ENCODE measurements at regions not wholly inside any gene's neighbourhood (a gene's known extent, or its start where the extent isn't known, plus 50 kb on each side); places are given as distances from the start of the nearest gene placed in this dataset.

DNA sequence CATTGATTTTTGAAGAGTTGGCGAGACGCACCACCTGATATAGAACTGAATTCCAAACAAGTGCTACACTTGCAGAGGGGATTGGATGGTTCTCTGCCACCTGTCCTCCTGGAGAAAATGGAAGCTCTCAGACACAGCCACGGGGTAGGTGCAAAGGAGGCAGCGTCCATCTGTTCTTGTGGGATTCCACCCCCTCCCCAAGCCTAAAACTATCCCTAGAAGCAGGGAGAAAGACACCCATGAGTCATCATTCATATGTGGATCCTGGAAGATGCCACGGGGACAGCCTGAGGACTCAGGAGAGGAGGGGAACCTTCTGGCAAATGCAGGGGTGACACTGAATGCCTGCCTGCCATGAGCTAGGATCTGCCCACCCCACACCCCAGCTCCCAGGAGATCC lies 171.3 kb upstream of the CST7 start:
- DNase-seq (ENCODE audit: low read depth), result no peak

- DNase-seq (ENCODE audit: low read depth), result no peak
Observed at GRCh38 chr20:24778585-24779031, 170.5 kb upstream of the CST7 start.

DNA sequence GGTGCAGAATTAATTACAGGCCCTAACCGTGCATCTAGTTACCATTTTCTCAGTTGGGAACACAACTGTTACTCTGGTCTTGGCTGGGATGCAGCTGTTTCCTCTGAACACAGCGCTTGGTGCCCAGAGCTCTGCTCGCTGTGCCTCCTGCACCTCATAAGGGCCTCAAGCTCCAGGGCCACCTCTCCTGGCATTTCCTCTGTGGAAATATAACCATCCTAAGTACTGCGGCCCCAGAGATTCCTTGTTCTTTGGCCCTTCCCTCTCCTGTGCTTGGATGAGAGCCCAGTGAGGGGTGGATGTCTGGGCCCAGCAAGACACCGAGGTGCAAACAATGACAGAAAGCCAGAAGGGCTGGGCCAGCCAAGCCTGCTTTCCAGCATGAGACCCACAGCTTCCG lies 169.9 kb upstream of the CST7 start:
- DNase-seq (ENCODE audit: low read depth), result no peak

- DNase-seq (ENCODE audit: low read depth), result no peak
Observed at GRCh38 chr20:24779946-24780345, 169.1 kb upstream of the CST7 start.

- no peak for DNase-seq (ENCODE audit: low read depth)
Observed at GRCh38 chr20:24780674-24781417, 168.2 kb upstream of the CST7 start.

GRCh38 chr20:24781418-24781980 lies 167.6 kb upstream of the CST7 start:
- DNase-seq (ENCODE audit: low read depth), result peak; percentile 44

- no peak for DNase-seq (ENCODE audit: low read depth)
Observed at GRCh38 chr20:24782301-24782700, 166.8 kb upstream of the CST7 start.

- no peak for DNase-seq (ENCODE audit: low read depth)
Observed at GRCh38 chr20:24782801-24783630, 166.1 kb upstream of the CST7 start.

DNA sequence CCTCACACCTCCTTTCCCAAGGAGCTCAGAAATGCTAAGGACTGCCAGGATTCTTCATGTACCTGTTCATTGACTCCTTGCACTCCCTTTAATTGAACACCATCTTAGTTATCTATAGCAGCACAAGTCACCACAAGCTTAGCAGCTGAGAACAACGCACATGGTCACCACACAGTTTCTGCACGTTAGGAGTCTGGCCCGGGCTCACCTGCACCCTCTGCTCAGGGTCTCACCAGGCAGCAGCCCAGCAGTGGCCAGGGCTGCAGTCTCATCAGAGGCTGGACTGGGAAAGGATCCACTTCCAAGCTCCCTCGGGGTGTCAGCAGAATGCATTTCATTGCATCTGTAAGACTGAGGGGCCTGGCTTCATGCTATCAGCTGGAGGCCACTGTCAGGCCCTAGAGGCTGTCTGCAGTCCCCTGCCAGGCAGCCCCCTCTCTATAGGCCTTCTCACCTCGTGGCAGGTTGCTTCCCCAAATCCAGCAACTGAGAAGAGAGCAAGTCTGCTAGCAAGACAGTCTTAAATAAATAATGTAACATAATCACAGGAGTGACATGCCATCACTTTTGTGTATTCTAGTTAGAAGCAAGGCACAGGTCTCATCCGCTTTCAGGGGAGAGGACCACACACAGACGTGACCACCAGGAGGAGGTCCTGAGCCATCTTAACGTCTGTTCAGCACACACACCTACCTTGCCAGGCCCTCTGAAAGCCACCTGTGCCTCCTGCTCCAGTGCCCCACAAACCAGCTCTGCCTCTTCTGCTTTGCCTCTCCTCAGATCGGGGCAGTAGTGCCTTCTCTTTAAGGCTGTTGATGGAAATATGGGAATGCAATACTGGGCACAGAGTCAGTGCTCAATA lies 165.2 kb upstream of the CST7 start:
- DNase-seq (ENCODE audit: low read depth), result no peak

DNA sequence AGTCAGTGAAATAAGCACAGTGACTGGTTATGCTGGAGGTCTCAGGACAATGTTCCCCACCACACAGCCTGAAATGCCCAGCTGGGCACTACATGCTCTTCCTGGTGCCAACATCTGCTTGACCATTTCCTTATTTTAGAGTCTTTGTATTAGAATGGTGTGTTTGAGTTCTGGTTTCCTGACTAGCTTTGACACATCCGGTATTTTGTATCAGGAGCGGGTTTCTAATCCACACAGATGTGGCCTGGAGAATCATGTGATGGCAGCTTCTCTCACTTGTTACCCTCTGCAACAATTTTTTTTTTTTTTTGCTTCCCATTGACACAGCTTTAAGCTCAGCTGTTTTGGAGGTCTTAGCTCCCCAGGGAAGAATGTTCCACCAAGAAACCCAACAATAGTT lies 164.5 kb upstream of the CST7 start:
- DNase-seq (ENCODE audit: low read depth), result no peak

DNA sequence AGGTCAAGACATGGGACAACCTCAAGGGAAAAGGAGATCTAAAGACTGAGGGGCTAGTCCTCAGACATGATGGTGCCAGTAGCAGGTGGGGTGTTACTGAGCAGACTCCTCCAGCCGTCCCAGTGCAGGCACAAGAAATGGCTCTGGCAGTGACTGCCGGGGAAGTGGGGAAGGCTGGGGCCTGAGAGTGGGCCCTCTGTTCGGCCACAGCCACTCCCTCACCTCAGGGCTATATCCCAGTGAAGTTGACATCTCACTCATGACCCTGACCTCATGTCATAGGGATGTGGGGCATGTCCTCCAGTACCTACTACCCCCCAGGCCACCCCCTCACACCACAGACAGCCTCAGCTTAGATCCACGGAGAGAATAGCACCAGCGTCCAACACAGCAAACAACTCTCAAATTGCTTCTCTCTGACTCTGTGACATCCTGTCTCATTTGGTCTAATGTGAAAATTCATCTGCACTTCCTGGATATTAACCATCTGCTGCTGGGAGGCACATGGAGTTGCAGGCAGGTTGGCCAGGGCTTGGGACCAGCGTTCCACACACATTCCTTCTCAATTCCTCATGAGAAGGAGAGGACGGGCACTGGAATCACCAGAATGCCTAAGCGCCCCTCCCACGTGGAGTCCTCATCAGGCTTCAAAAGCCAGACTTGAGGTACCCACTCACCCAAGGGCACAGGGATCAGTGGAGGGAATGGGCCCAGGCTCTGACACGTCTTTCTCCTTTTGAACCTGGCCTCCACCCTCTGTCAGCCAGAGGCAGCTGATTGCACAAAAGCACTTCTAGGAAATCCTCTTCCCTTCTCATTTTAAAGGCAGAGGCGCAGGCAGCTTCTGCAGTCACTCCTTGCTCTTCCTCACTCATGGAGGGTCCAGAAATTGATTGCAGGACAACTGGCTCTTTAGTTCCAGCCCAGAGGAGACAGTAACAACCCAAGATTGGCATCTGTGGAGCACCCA lies 163.6 kb upstream of the CST7 start:
- peak; percentile 81 for DNase-seq (ENCODE audit: low read depth)

DNA sequence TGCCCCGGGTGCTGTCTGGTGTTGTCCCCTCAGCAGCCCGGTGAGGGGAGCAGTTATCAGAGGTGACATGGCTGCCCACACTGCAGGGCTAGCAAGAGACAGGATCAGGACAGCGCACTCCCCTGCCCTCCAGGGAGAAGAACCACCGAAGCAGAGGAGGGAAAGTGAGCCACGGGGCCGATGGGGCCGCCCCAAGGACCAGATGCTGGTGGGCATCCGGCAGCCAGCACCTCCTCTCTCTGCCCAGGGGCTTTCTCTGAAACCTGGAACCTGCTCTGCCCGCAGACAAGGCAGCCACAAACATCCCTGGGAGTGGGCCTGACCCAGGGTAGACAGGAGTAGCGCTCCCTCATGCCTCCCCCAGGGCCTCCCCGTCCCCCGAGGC lies 163.0 kb upstream of the CST7 start:
- DNase-seq (ENCODE audit: low read depth), result no peak

DNA sequence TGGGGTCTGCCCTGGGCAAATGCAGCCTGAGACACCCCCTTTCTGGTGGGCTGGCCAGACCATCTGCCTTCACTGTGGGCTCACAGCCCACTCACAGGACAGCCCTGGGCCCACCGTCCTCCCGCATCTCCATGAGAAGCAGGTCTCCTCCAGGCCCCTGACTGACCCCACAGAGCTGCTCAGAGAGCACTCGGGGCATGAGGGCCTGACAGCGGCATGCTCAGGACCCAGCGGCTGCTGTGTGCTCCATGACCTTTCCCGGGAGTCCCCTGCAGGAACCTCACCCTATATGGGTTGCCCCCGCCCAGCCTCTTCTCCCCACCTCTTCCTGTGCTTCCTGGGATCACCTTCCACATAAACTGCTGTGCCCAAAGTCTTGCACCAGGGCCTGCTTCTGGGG lies 162.4 kb upstream of the CST7 start:
- no peak for DNase-seq (ENCODE audit: low read depth)

DNA sequence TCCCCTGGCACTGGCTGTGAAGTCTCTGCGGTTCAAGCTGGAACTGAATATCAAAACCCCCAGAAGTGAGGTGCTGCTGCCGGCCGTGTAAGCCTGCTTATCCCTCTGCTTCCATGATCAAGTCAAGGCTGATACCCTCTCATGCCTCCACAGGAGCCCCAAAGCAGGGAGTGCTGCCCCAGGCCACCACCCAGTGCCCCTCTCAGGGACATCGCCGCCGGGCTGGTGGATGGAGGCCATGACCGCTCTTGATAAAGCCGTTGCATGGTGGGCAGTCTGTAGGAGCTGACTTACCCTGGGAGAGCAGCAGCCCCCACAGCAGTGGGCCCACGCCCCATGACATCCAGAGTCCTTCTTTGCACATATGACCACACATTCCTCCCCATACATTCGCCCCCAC lies 162.0 kb upstream of the CST7 start:
- DNase-seq (ENCODE audit: low read depth), result no peak

DNA sequence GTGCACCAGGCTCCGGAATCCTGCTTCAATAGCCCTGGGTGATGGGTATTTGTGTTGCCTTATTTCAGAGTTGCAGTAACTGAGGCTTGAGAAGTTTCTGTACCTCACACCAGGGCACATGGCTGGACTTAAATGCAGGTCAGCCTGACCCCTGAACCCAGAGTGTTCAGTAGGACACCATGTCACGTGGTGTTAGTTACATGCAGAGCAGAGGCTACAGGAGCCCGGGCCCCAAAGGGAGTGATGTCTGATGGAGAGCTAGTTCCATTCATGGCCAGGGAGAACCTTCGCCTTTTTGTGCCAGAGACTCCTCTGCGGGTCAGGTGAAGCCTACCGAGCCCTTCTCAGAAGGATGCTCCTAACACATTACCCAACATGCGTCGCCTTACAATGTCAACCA lies 161.4 kb upstream of the CST7 start:
- DNase-seq (ENCODE audit: low read depth), result no peak

DNA sequence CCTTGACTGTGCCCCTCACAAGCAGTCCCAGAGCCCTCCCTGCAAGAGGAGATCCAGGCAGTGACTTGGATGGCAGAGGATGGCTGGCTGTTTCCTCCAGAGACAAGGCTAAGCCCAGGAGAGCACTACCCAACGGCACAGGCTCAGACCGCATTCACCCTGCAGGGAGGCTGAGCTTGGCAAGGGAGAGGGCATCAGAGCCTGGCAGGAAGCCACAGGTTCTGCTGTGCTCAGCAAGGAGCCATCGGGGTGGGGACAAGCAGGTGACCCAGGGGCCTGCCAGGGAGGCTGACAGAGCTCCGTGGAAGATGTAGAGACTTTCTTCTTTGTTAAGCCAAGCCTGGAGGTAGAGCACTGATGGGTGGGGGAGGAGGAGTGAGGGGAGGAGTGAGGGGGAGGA lies 159.2 kb upstream of the CST7 start:
- DNase-seq (ENCODE audit: low read depth), result no peak

DNA sequence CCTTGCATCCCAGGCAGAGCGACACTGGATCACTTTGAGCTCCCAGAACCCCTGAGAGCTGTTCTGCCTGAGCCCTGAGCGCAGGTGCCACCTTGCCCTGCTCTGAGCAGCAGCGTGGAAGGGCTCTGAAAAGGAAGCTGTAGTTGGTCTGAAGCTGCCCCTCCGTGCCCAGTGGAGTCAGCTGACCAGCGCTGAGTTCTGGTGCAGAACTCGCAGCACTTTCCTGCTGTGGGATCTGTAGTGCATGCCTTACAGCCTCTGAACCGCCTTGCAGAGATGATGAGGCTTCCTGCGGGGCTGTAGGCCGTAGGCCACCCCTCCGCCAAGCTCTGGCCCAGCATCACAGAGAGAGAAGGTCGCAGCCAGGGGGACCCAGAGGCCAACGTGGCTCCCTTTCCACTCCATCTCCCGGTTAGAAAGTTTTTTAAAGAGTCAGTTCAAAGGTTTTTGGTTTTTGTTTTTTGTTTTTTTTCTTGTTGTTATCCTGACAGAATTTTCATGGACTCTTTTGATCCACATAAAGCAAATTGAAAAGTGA lies 158.3 kb upstream of the CST7 start:
- DNase-seq (ENCODE audit: low read depth), result no peak

- no peak for DNase-seq (ENCODE audit: low read depth)
Observed at GRCh38 chr20:24791953-24792352, 157.1 kb upstream of the CST7 start.

DNA sequence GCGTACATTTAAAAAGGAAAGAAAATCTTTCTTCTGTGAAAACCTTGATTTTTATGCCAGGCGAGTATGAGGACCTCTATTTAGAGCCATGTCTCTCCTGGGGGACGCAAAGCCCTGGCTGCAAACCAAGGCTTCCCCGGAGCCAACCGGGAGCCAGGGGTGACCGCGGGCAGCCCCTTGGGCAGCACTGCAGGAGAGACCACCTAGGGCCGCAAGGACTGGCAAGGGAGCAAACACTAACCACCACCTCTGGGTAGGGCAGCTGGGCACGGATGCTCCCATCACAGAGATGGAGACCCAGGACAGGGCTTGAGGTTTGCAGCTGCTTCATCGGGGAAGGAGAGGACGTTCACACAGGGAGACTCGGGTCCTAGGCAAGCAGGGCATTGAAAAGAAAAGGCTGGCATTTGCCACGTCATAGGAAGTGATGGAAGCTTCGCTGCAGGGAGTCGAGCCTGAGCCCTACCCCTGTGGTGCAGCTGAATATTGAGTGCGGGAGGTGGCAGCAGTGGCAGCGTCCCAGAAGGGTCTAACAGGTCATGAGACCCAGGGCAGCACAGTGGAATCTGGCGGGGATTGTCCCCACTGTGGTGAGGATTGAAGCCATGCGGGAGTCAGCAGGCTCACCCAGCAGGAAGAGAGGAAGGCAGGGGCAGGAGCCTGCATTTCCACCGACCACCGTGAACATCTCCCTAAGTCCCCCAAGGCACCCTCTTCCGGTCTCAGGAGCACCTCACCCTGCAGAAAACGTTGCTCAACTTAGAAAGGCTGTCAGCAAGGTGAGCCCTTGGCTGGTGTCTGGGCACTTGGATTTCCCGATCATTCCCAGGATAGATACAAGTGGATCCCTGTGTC lies 156.2 kb upstream of the CST7 start:
- DNase-seq (ENCODE audit: low read depth), result no peak

DNA sequence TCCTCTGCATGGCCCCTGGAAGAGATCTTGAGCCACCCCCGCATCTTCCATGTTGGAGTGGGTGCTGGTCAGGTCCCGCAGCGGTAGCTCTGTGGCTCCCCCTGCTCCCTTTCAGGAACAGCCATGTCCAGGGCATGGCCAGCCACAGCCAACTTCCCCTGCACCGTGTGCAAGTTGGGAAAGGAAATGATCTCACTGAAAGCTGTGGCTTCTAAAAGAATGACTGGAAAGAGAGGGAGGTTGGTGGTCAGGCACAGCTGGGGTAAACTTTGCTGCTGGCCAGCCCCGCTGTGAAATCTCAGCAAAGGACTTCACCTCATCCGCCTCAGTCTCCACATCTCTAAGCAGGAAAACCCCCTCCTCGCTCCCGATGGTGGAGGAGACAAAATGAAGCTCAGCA lies 153.6 kb upstream of the CST7 start:
- DNase-seq (ENCODE audit: low read depth), result no peak
